GM18502 (cell line): ENCODE measurements at regions not wholly inside any gene's neighbourhood (a gene's known extent, or its start where the extent isn't known, plus 50 kb on each side); places are given as distances from the start of the nearest gene placed in this dataset.

ENCODE experiments used
- ATAC-seq: cut with Tn5 transposase; IDR thresholded peaks from one replicate; pipeline ENCODE4 v1.9.1; 2021; ENCODE audit warnings: mild to moderate bottlenecking; ENCODE audit not compliant: unreplicated experiment, poor library complexity

DNA sequence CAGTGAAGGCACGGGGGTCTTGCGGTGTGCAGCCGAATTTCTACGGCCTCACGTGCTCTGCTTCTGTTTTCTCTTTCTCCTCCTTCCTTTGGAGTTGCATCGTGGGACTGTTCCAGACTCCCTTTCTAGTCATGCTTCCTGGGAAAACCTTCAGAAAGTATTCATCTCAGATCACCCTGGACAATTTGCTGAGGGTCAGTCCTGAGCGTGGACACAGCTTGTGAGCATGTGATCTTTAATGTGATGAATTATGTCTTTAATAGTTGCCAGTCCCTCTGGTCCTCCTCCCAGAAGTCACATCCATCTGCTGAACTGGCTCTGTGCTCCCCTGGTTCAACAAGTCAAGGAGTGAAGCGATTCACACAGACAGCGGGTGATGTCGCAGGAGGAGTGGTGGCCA lies 145.0 kb upstream of the PDE10A start:
- ATAC-seq = no peak

DNA sequence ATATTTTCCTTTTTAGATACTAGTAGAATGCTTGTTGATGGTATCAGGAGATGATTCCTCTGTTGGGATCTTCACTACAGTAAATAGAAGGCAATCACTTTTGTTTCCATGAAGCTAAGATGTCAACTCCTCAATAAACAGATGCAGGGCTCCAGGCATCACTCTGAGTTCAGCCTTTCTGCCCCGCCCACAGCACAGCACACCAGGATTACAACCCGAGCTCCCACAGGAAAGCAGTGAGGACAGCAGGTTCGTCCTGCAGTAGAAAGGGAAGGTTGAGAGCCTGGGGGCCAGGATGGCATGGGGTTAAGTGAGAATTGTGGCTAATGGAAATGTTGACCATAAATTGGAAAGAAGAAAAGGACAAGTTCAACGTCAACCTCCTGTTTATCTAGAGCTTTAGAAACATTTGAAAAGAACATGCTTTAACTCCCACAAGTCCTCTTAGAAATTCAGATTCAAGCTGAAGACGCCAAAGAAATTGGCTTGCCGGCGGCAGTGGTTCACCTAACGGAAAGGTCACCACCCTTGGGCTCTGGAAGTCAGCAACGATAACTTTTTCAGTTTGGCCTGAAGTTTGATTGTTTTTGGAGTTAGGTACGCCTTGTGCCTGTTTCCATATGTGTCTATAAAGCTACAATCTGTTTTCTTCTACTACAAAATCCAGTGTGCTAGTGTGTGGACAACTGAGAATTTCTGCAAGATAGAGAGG lies 144.4 kb upstream of the PDE10A start:
- ATAC-seq = no peak

DNA sequence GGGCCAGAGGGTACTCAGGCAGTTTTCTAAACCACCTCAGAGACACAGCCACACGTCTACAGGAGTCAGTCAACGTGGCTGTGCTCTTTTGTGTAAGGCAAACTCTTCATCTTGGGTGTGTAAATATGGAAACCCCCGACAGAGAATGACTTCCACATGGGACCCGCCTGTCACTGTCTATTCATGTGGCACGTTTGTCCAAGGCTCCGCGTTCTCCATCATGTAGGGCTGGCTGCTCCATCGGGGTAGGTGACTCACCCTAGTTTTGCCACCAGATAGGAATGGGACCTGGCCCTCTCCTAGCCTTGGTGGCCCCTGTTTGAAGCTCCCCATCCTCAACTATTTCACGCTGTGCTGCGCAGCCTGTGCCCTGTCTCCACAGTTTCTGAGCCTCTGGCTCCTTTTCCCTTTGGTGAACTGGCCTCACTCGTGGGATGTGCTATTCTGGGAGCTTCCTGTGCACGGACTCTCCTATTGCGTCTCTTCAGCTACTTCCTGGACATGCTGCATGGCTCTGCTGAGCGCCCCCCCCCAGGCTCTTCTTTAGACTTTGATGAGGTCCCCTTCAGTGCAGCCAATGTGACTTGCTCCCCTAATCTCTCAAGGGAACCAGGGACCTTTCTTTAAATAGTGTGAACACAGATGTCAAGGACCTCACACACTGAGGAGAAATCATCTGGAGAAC lies 143.2 kb upstream of the PDE10A start:
- ATAC-seq = no peak

DNA sequence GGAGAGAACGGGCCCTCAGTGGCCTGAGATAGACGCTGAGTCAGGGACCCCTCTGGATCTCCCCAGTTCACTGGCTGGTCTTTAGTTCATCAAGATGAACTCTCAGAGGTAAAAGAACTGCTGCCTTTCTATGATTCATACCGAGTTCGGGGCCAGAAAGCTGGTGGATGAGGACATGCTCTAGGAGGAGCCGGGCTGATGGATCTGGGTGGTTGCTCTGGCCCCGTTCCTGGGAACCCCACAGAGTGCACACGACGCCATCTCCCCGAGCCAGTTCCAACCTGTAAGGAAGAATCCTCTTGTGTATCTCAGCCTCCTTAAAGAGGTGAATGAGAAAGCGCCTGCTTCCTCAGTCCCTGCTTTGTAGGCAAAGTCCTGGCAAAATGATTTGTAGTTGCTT lies 142.6 kb upstream of the PDE10A start:
- ATAC-seq = no peak

DNA sequence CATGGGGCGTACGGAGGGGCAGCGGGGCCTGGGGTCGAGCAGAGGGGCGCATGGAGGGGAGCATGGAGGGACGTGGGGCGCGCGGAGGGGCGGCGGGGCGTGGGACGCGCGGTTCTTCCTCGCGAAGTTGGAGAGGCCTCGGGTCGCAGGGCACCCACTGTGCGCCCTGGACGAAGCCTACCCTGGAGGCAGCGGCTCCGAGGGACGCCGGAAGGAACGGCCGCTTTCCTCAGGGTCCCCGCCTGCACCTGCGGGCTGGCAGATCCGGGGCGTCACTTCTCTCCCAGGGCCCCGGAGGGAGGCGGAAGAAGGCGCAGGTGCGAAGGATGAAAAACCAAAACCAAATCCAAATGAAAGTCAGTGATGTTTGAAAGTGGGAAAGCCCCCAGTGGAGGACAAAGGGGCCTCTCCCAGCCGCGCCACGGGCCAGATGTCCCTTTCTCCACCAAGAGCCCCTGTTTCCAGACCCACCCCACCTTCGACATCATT lies 142.1 kb upstream of the PDE10A start:
- ATAC-seq = no peak

DNA sequence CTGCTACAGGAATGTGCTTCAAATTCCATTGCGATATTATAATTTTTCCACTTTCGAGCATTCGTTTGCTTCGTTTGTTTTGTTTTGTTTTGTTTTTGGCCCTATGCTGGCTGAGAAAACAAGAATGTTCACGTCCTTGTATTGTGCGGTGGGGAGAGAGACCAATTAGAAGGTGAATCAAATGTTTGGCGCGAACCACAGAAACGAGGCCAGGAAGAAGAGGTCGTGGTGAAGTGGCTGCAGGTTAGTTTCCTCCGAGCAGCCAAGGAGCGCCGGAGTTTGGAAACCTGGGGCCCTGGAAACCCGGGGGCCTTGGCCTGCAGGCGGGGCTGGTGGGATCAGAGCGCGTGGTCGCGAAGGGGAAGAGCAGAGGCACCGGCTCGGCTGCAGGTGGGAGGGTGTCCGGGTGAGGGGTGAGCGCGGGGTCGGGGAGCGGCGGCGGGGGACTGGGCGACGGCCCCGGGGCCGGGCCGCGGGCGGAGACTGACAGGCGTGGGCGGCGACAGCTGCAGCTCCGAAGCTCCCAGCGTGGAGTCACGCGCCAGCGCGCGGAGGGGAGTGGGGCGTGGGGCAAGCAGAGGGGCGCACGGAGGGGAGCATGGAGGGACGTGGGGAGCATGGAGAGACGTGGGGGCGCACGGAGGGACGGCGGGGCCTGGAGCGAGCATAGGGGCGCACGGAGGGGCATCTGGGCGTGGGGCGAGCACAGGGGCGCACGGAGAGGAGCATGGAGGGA lies 141.5 kb upstream of the PDE10A start:
- ATAC-seq = no peak

DNA sequence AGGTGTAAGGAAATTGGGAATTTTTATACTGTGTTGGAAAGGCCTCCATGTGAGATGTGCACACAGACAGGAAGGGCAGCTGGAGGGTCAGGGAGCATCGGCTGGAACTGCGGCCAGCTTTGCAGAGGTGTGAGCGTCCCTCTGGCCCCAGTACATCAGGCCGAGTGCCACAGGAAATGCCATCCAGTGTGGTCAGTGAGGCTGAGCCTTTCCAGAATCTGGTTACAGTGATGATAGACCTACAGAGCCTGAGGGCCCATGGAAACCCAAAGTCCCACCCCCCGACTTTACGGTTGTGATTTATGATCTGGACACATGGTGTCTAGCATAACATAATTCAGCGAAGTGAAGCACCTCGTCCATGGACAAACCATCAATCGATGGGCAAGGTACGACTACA lies 137.3 kb upstream of the PDE10A start:
- no peak for ATAC-seq

DNA sequence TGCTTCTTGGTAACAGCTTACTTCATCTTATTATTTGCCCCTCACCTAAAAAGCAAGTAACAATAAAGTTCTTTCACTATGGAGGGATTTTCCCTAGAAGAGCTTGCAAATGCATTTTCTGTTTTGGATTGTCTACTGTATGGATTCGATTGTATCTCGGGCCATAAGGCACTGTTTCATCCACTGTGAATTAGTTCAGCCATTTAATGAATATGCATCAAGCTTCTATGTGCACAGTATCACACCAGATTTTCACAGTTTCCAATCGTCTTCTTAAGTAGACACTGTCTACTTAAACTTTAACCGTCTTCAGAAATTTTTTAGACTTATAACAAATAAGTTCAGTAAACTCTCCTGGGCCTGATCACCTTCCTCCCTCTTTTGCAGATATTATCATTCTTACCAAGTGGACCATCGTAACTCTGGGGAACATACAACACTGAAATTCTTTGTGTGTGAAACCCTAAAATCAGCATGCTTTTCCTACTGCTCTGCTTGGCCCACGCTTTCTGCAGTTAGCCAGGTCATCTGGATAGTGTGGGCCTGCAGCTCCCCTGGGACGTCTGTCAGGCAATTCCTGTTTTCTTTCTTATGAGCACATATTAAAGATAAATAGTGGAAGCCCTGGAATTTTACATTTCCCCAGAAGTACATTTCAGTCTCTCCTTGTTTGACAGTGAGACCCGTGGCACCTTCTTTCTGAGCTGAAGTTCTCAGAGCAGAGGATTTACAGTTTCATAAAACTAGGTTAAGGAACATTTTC lies 136.5 kb upstream of the PDE10A start:
- ATAC-seq = no peak

DNA sequence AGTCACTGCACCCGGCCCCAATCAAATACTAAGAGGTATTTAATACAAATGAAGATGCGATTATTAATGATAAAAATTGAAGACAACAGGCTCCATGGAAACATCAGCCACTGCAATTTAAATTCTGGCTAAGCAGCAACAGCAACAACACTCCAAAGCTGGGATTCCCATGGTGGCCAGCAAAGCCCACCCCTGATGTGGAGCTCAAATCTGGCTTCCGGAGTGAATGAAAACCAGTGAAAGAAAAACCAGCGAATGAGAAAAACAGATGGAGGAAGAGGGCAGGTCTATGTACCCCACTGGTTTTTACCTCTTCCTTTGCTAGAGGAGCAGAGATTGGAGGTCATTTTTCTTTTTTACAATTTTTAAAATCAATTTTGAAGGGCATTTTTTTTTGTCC lies 135.9 kb upstream of the PDE10A start:
- ATAC-seq = no peak

DNA sequence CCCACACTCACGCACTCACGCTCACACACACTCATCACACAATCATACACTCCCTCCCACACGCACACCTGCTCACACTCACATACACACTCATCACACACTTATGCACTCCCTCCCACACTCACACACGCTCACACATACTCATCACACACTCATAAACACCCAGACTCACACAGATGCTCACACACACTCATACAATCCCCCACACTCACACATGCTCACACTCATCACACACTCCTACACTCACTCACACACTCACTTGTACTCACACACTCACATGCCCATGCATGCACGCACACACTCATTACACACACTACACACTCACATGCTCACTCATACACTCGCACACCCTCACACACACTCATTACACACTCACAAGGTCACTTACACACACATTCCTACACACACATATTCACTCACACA lies 131.1 kb upstream of the PDE10A start:
- no peak for ATAC-seq

DNA sequence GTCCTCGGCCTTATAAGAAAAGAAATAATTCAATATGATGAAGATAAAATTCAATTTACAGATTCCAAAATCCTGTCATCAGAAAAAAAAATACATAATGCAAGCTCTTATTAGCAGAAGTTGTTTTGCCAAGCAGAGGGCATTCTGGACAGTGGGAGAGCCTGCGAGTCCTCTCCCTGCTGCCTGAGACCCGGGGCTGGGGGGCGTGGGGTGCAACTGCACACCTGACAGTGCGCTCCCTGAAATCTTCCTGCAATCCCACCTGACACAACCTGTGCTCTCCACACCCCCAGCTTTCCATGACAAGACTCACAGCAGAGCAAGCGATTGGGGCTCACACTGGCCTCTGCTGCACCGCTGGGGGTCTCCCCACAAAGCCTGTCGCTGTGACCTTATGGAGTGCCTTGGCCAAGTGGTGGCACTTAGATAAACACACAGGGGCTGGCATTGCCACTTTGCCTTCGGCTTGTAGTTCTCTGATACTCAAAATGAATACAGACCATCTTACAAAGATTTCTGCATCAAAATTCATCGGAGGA lies 130.3 kb upstream of the PDE10A start:
- ATAC-seq = no peak

DNA sequence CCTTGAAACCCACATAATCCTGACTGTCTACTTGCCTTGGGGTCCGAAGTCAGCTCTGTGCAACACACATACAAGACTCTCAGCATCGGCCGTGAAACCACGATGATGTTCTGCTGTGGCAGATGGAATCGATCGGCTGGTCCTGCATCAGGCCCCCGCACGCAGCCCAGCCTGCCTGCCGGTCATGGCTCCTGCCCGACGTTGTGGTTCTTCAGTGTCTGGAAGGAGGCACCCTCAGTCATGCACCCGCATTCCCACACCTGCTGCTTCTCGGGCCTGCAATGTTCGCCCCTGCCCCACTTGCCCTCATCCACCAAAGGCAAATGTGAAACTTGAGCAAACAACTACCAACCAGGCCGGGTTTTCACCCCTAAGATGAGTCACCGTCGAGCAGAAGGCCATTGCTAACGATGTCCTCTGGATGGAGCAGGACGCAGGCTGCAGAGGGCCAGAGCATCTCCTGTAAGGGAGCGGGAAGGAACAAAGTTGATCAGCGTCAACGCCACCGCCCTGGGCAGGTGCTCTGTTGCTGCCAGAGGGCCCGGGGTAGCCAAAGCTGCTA lies 128.9 kb upstream of the PDE10A start:
- no peak for ATAC-seq

DNA sequence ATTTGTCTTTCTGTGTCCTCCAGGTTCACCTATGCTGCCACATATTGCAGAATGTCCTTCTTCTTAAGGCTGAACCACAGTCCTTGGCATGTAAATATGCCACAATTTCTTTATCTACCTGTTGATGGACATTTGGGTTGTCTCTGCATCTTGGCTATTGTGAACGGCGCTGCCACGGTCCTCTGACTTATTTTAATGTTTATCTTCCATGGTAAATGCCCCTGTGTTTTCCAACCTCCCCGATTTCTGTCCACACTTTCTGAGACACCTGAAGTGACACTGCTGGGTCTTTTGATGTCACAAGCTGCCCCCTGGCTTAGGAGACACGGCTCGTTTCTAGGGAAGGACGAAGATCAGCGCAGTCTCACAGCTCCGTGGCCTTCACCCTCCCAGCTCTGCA lies 128.3 kb upstream of the PDE10A start:
- ATAC-seq = no peak

DNA sequence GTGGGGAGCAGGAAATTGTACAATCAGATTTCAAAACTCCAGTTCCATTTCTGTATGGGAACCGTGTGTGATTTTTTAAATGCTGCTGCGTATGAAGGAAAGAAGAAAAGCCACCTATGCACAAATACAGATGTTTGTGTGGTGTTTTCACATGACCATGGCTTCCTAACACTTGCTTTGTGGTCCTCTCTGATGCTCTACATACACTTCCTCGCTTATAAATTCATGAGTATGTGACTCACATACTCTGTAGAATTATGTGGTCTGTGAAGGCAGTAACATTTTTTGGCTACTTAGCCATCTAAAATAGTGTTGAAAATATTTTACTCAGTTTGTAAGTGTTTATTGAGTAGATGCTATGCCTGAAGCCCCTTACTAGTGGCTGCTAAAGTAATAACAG lies 119.8 kb upstream of the PDE10A start:
- ATAC-seq = no peak

DNA sequence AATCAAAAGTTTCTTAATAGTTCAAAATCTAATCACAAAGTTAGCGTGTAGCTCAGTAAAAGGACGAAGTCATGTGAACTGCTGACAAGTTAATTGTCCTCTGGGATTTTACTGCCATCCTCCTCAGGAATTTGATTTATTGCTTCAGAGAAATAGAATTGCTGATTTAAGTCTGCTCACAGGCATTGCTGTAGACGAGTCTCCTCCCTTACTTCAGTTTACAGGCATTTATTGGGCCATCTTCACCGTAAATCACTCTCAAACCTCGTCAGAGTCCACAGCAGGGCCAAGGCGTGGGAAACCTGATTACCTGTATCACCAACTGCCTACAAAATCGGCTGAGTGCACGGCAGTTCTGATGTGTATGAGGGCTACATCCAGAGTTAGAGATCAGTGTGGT lies 119.1 kb upstream of the PDE10A start:
- no peak for ATAC-seq

DNA sequence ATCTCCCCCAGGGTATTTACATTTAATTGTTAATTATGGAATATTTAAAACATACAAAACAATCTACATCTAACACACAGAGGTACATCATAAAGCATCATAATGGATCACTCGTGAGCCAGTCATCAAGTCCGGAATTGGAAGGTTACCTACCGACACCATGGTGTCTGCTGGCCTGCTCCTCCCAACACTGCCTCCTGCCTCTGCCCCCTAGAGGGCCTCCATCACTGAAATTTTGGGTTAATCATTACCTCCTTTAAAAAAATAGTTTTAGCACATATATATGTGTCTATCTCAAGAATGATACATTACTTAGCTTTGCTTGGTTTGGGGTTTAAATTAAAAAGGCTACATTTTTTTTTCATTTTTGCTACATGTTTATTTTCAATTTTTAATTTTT lies 114.6 kb upstream of the PDE10A start:
- ATAC-seq = no peak

DNA sequence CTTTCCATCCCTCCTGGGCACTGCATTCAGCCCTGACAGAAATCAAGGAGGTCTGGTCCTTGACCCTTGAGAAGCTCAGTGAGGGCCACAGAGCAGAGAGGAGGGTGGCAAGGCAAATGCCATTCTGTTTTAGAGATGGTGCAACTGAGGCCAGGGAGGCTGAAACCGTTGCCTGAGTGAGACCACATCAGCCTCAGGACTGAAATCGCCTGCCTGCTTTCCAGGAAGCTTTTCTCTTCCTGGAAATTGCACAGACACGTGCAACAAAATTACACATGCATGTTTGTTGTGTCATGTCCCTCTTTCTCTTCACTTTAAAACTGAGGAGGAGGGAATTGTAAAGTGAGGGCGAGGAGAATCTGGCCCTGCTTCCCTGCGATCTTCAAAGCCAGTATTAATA lies 113.7 kb upstream of the PDE10A start:
- ATAC-seq = no peak

DNA sequence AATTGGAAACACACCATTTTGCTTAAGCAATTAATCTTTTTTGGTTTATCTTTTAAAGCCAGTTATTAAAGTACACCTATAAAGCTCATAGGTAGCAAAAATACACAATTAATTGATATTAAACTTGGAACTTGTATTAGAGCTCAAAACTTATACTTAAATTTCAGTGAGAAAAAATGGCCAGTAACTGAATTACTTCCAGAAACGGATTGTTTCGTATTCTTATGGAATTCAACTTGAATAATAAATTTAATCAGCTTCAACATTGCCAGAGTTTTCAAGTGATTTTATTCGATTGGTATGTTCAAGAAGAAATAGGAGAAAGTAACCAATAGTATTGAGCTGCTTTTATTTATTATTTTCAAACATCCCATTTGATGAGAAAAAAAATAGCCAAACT lies 112.7 kb upstream of the PDE10A start:
- ATAC-seq = no peak

DNA sequence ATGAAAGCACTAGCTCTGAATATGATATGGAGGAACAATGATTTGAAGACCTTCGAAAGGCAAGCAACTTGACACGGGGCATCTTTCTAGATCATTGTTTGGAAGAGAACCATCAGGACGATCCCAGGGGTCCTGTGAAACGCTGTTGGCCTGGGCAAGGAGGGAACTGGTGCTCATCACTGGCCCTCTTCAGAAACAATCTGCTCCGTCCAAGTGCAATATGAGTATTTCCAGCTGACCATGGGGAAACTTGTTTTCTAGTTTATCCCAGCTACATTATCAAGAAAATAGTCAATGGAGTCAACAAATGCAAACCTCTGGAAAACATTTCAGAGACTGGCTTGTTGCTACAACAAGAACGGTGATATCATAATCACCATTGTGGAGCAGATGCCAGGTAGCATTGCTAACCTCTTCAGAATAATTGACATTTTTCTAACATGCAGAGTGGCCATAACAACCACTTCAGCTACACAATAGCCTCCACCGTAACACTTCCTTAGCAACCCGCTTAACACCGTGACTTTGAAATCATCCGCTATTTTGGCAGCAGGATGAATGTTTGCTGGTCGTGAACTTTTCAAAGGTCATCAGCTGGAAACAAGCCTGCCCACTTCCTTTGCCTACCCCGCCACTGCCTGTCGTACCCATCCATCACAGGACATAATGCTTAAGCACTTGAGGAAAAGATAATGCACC lies 112.0 kb upstream of the PDE10A start:
- no peak for ATAC-seq
